ENCODE measurements at regions not wholly inside any gene's neighbourhood (a gene's known extent, or its start where the extent isn't known, plus 50 kb on each side); places are given as distances from the start of the nearest gene placed in this dataset.

DNA sequence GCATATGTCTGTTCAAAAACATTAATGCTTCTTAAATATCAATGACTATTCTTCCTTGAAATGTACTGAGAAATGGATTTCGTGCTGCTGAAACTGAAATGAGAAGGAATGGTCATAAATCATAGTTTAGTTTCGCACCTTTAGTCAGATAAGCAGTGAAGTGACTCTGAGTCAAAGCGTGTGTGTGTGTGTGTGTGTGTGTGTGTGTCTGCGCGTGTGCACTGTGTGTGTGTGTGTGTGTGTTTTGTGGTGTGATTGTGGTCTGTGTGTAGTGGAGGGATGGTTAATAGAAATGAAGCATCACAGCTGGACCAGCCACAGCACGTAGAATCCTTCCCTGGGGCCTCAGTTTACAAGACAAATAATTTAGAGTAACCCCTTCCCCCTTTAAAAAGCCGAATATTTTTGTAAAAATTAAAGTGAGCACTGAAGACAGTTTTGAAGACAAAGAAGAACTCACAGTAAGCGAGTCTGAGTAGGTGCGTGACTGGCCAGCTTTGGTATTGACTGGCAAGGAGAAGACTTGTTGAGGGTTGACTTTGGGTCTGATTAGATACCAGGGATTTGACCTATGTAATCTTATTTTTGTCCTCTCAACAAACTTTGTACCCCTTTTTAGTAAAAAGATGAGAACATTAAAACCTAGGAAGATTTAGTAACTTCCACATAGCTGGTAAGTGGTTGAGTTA is 202.0 kb upstream of the IL12A start:
- WGBS, 2 donors, result 39 to 78% methylated on average over 9 of the region's 9 CpGs
- DNase-seq, result no peak
- Histone ChIP-seq H3K27me3 (no peaks in the 10 kb centered on the region), H3K36me3 (no peaks in the 10 kb centered on the region), H3K4me1 (peaks cover 0 to 97% (median 79%) of the 10 kb centered on the region in 4 donors), H3K27ac (peak overlapping the region; percentile 82 to 90 (median 86)), H3K4me3 (no peak overlapping the region), H3K9me3 (no peaks in the 10 kb centered on the region)
- intact Hi-C loops (cut with DNase I), result no loop called here
- TF ChIP-seq POLR2AphosphoS5 (IDR thresholded peaks at IDR 0.05) (no peak), EP300 (IDR thresholded peaks at IDR 0.05) (no peak), POLR2A (IDR thresholded peaks at IDR 0.05) (no peak)
- TF ChIP-seq, protein P1, sequence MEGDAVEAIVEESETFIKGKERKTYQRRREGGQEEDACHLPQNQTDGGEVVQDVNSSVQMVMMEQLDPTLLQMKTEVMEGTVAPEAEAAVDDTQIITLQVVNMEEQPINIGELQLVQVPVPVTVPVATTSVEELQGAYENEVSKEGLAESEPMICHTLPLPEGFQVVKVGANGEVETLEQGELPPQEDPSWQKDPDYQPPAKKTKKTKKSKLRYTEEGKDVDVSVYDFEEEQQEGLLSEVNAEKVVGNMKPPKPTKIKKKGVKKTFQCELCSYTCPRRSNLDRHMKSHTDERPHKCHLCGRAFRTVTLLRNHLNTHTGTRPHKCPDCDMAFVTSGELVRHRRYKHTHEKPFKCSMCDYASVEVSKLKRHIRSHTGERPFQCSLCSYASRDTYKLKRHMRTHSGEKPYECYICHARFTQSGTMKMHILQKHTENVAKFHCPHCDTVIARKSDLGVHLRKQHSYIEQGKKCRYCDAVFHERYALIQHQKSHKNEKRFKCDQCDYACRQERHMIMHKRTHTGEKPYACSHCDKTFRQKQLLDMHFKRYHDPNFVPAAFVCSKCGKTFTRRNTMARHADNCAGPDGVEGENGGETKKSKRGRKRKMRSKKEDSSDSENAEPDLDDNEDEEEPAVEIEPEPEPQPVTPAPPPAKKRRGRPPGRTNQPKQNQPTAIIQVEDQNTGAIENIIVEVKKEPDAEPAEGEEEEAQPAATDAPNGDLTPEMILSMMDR (IDR thresholded peaks at IDR 0.05), result no peak

- Histone ChIP-seq H3K36me3 (no peaks in the 10 kb centered on the region), H3K9me3 (no peaks in the 10 kb centered on the region), H3K27ac (peak overlapping the region; percentile 82 to 90 (median 86)), H3K27me3 (no peaks in the 10 kb centered on the region), H3K4me1 (peaks cover 0 to 93% (median 81%) of the 10 kb centered on the region in 4 donors), H3K4me3 (no peak overlapping the region)
- intact Hi-C loops (cut with DNase I), result no loop called here
- no peak for DNase-seq
- 7 to 49% methylated on average over 4 of the region's 4 CpGs for WGBS, 2 donors
- TF ChIP-seq, protein P1 (IDR thresholded peaks at IDR 0.05), result no peak
- TF ChIP-seq POLR2A (IDR thresholded peaks at IDR 0.05) (no peak), EP300 (IDR thresholded peaks at IDR 0.05) (peak in 1 of 4 donors; percentile 30), POLR2AphosphoS5 (IDR thresholded peaks at IDR 0.05) (peak in 2 of 4 donors; percentile 4 to 25)
Measured at GRCh38 chr3:159787178-159787574, 201.5 kb upstream of the IL12A start.

DNA sequence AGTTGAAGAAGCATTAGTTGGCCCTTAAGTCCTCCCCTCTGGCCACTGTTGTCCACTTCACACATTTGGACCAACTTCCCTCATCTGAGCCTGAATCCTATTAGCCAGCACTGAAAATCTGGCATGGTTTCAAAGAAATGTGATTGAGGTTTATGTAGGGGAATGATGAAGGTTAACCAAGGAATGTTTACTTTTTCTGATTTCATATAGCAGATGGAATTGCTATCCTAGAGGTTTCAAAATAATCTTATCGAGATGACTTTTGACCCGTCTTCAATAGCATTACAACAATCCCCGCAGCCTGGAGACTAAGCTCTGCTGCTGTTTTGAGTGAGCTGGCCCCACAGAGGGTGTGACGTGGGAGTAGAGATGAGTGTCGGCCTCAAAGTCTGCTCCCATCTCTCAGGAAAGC is 200.8 kb upstream of the IL12A start:
- intact Hi-C loops (cut with DNase I), result no loop called here
- 18 to 63% methylated on average over 5 of the region's 5 CpGs for WGBS, 2 donors
- Histone ChIP-seq H3K4me3 (no peak overlapping the region), H3K9me3 (no peaks in the 10 kb centered on the region), H3K27ac (peak overlapping the region; percentile 82 to 90 (median 86)), H3K36me3 (no peaks in the 10 kb centered on the region), H3K4me1 (peaks cover 0 to 96% (median 83%) of the 10 kb centered on the region in 4 donors), H3K27me3 (no peaks in the 10 kb centered on the region)
- DNase-seq, result no peak
- TF ChIP-seq EP300 (IDR thresholded peaks at IDR 0.05) (no peak), POLR2A (IDR thresholded peaks at IDR 0.05) (no peak), POLR2AphosphoS5 (IDR thresholded peaks at IDR 0.05) (no peak)
- TF ChIP-seq, protein P1 (IDR thresholded peaks at IDR 0.05), result no peak

DNA sequence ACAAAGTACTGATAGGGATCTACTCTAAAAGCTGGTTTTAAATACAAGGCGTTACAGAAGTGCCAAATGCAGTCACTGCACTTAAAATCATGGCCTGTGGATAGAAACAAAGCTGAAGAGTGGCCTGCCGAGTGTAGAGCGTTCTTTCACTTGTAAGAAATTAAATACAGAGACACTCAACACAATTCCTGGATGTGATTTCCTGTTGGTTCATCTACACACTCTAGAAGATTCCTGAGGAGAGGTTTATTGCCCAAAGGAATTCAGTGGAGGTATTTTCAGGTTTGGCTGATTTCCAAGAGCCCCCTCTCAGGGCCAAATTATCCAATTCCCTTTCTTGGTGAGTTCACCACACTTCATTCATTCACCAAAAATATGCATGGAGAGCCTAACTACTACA is 200.3 kb upstream of the IL12A start:
- peak overlapping the region; percentile 82 to 90 (median 86) for H3K27ac ChIP-seq
- no peaks in the 10 kb centered on the region for H3K36me3 ChIP-seq
- no peak overlapping the region for H3K4me3 ChIP-seq
- no peaks in the 10 kb centered on the region for H3K9me3 ChIP-seq
- peaks cover 0 to 96% (median 81%) of the 10 kb centered on the region in 4 donors for H3K4me1 ChIP-seq
- DNase-seq, result no peak
- whole genome bisulfite sequencing, 2 donors, result 44 to 75% methylated on average over 3 of the region's 3 CpGs
- TF ChIP-seq POLR2A (IDR thresholded peaks at IDR 0.05) (no peak), POLR2AphosphoS5 (IDR thresholded peaks at IDR 0.05) (peak in 1 of 4 donors; percentile 9)
- H3K27me3 ChIP-seq, result no peaks in the 10 kb centered on the region
- intact Hi-C loops (cut with DNase I), result no loop called here

DNA sequence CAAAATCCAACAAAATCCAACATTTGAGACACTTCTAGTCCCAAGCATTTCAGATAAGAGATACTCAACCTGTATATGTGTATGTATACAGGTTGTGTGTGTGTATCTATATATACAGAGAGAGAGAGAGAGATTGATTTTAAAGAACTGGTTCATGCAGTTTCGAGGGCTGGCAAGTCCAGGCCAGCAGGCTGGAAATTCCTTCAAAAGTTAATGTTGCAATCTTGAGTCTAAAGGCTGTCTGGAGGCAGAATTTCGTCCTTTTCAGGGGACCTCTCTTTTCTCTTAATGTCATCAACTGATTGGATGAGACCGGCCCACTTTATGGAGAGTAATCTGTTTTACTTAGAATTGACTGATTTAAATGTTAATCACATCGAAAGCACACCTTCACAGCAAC is 199.6 kb upstream of the IL12A start:
- Histone ChIP-seq H3K27me3 (no peaks in the 10 kb centered on the region), H3K4me1 (peaks cover 0 to 96% (median 81%) of the 10 kb centered on the region in 4 donors), H3K4me3 (no peak overlapping the region), H3K36me3 (no peaks in the 10 kb centered on the region), H3K9me3 (no peaks in the 10 kb centered on the region), H3K27ac (peak overlapping the region; percentile 82 to 90 (median 86))
- 59 to 77% methylated on average over 4 of the region's 4 CpGs for WGBS, 2 donors
- DNase-seq, result no peak
- no peak for TF ChIP-seq EP300 (IDR thresholded peaks at IDR 0.05)
- TF ChIP-seq POLR2A (IDR thresholded peaks at IDR 0.05), result no peak
- TF ChIP-seq POLR2AphosphoS5 (IDR thresholded peaks at IDR 0.05), result no peak
- TF ChIP-seq, protein P1 (IDR thresholded peaks at IDR 0.05), result no peak
- intact Hi-C loops (cut with DNase I), result no loop called here
